ENCODE measurements at regions not wholly inside any gene's neighbourhood (a gene's known extent, or its start where the extent isn't known, plus 50 kb on each side); places are given as distances from the start of the nearest gene placed in this dataset.

DNA sequence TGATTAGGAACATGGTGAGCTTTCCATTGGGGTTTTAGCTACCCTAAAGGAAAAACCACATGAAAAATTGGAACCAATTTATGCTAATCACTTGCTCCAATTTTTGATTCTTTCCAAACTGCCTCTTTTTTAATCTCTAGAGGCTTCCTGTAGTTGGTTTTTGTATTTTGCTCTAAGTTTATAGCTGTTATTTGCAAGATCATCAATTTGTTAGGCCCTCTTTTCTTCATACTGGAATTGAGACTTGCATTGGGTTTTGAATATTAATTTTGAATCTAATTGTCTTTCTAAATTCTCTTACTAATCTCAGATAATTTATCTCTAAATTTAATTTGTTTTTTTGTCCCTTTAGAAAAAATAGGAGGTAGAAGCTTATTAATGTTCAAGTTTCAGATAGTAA is 713.3 kb downstream of the REEP3 start:
- H2AFZ ChIP-seq (ENCODE audit: insufficient read depth, low read depth, low read length, poor library complexity, severe bottlenecking) = no peak overlapping the region
- no peak overlapping the region for H3K27ac ChIP-seq (ENCODE audit: low read length in 2 of 2)
- no peaks in the 10 kb centered on the region for H3K36me3 ChIP-seq (replicated peaks in 1 of 2; ENCODE audit: control extremely low read depth in 1 of 2, control insufficient read depth in 1 of 2, extremely low read depth in 1 of 2, insufficient read depth in 2 of 2, low read length in 1 of 2)
- no peak overlapping the region for H3K4me3 Mint-ChIP-seq
- no peaks in the 10 kb centered on the region for H3K4me1 Mint-ChIP-seq
- DNase-seq (no peak), ATAC-seq (ENCODE audit: low read depth) (no peak)
- no peaks in the 10 kb centered on the region for H3K9me3 Mint-ChIP-seq (ENCODE audit: insufficient read depth)
- H3K9me3 ChIP-seq (ENCODE audit: control extremely low read depth in 1 of 3, control insufficient read depth in 2 of 3, insufficient read depth in 1 of 3, low read length in 2 of 3) = no peaks in the 10 kb centered on the region
- no peak overlapping the region for H3K9ac ChIP-seq (ENCODE audit: low read length)
- H3K27me3 Mint-ChIP-seq = no peaks in the 10 kb centered on the region
- no peak overlapping the region for H3K4me2 ChIP-seq (replicated peaks; ENCODE audit: low read depth, low read length, poor library complexity, severe bottlenecking)
- TF ChIP-seq, protein P1, sequence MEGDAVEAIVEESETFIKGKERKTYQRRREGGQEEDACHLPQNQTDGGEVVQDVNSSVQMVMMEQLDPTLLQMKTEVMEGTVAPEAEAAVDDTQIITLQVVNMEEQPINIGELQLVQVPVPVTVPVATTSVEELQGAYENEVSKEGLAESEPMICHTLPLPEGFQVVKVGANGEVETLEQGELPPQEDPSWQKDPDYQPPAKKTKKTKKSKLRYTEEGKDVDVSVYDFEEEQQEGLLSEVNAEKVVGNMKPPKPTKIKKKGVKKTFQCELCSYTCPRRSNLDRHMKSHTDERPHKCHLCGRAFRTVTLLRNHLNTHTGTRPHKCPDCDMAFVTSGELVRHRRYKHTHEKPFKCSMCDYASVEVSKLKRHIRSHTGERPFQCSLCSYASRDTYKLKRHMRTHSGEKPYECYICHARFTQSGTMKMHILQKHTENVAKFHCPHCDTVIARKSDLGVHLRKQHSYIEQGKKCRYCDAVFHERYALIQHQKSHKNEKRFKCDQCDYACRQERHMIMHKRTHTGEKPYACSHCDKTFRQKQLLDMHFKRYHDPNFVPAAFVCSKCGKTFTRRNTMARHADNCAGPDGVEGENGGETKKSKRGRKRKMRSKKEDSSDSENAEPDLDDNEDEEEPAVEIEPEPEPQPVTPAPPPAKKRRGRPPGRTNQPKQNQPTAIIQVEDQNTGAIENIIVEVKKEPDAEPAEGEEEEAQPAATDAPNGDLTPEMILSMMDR (IDR thresholded peaks at IDR 0.05) = no peak
- no peak for TF ChIP-seq EZH2 (IDR thresholded peaks at IDR 0.05; ENCODE audit: borderline replicate concordance, insufficient read depth, low read depth, low read length, poor library complexity, severe bottlenecking)
- H3K27me3 ChIP-seq (replicated peaks in 1 of 4; ENCODE audit: control extremely low read depth in 1 of 4, control insufficient read depth in 3 of 4, insufficient read depth in 4 of 4, low read length in 3 of 4) = no peaks in the 10 kb centered on the region
- POLR2A ChIA-PET = no interaction called here
- no peaks in the 10 kb centered on the region for H3K79me2 ChIP-seq (ENCODE audit: control insufficient read depth, insufficient read depth, low read length)
- no peak overlapping the region for H3K27ac Mint-ChIP-seq
- no peaks in the 10 kb centered on the region for H3K4me1 ChIP-seq (ENCODE audit: control insufficient read depth in 2 of 2, insufficient read depth in 2 of 2, low read length in 2 of 2)
- CTCF ChIA-PET = no interaction called here
- no peaks in the 10 kb centered on the region for H4K20me1 ChIP-seq (ENCODE audit: control insufficient read depth, insufficient read depth, low read length, poor library complexity, severe bottlenecking)
- H3K4me3 ChIP-seq (ENCODE audit: control extremely low read depth in 1 of 5, extremely low read depth in 1 of 5, insufficient read depth in 1 of 5, low read depth in 2 of 5, low read length in 4 of 5) = no peak overlapping the region
- intact Hi-C loops (cut with micrococcal nuclease) = no loop called here

- no peaks in the 10 kb centered on the region for H3K27me3 ChIP-seq (replicated peaks in 1 of 4; ENCODE audit: control extremely low read depth in 1 of 4, control insufficient read depth in 3 of 4, insufficient read depth in 4 of 4, low read length in 3 of 4)
- no peaks in the 10 kb centered on the region for H3K36me3 ChIP-seq (replicated peaks in 1 of 2; ENCODE audit: control extremely low read depth in 1 of 2, control insufficient read depth in 1 of 2, extremely low read depth in 1 of 2, insufficient read depth in 2 of 2, low read length in 1 of 2)
- ATAC-seq (ENCODE audit: low read depth) = no peak
- H3K9me3 ChIP-seq (ENCODE audit: control extremely low read depth in 1 of 3, control insufficient read depth in 2 of 3, insufficient read depth in 1 of 3, low read length in 2 of 3) = no peaks in the 10 kb centered on the region
- H3K4me1 ChIP-seq (ENCODE audit: control insufficient read depth in 2 of 2, insufficient read depth in 2 of 2, low read length in 2 of 2) = no peaks in the 10 kb centered on the region
- WGBS (ENCODE audit: insufficient coverage) = no CpG with 5 or more reads among the region's 1 CpG
- TF ChIP-seq, protein P1 (IDR thresholded peaks at IDR 0.05) = no peak
- TF ChIP-seq EZH2 (IDR thresholded peaks at IDR 0.05; ENCODE audit: borderline replicate concordance, insufficient read depth, low read depth, low read length, poor library complexity, severe bottlenecking) = no peak
- no peak overlapping the region for H3K9ac ChIP-seq (ENCODE audit: low read length)
- H2AFZ ChIP-seq (ENCODE audit: insufficient read depth, low read depth, low read length, poor library complexity, severe bottlenecking) = no peak overlapping the region
- no peak overlapping the region for H3K27ac Mint-ChIP-seq
- no peak overlapping the region for H3K4me3 Mint-ChIP-seq
- no peaks in the 10 kb centered on the region for H4K20me1 ChIP-seq (ENCODE audit: control insufficient read depth, insufficient read depth, low read length, poor library complexity, severe bottlenecking)
- H3K4me3 ChIP-seq (ENCODE audit: control extremely low read depth in 1 of 5, extremely low read depth in 1 of 5, insufficient read depth in 1 of 5, low read depth in 2 of 5, low read length in 4 of 5) = no peak overlapping the region
- no peak for DNase-seq
- no peaks in the 10 kb centered on the region for H3K9me3 Mint-ChIP-seq (ENCODE audit: insufficient read depth)
- no peaks in the 10 kb centered on the region for H3K4me1 Mint-ChIP-seq
- no peaks in the 10 kb centered on the region for H3K79me2 ChIP-seq (ENCODE audit: control insufficient read depth, insufficient read depth, low read length)
- H3K4me2 ChIP-seq (replicated peaks; ENCODE audit: low read depth, low read length, poor library complexity, severe bottlenecking) = no peak overlapping the region
- no peak overlapping the region for H3K27ac ChIP-seq (ENCODE audit: low read length in 2 of 2)
- H3K27me3 Mint-ChIP-seq = no peaks in the 10 kb centered on the region
- intact Hi-C loops (cut with micrococcal nuclease) = no loop called here
- CTCF ChIA-PET = no interaction called here
- POLR2A ChIA-PET = no interaction called here
Observed at GRCh38 chr10:64257704-64258103, 736.5 kb downstream of the REEP3 start.

Measured in B cell (primary cell).